AG20443 (cell line): ENCODE measurements at regions not wholly inside any gene's neighbourhood (a gene's known extent, or its start where the extent isn't known, plus 50 kb on each side); places are given as distances from the start of the nearest gene placed in this dataset.

ENCODE experiments used
- DNase-seq: peaks from one replicate; pipeline ENCODE4 v3.0.0; 2012; ENCODE audit warnings: low spot score, mixed read lengths

DNA sequence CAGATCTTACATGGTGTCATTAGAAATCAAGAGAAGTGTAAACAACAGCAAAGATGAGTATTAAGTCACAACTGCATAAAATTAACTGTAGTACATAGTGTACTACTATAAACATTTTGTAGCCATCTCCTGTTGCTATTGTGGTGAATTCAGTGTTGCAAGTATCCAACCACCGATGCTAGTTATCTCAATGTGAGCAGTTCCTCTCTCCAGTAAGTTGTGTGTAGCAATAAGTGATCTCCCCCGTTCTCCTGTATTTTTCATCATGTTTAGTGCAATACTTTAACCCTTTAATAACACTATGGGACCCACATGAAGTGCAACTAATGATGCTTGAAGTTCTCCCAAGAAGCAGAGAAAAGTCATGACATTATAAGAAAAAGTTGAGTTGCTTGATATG, 264.7 kb upstream of the KCNH8 start:
- DNase-seq, result no peak

DNA sequence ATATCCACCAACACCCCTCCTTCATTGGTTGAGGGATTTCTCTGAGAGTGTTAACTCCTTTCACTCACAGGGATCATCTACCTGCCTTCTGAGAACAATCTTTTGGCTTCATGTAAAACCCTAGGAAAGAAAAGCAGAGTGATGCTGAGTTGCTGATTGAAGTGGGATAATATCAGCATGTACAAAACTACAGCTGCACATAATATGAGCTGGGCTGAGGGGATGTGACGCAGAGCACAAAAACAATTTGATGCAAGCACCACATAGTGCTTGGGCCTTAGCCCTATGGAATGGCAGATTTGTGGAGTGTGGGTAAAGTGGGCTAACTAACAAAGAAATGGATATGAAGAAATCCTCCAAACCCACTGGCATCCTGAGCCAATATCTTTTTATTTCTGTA, 267.6 kb upstream of the KCNH8 start:
- no peak for DNase-seq

GRCh38 chr3:18872466-18872865, 275.8 kb upstream of the KCNH8 start:
- no peak for DNase-seq

- no peak for DNase-seq
These were observed 277.7 kb upstream of the KCNH8 start for GRCh38 chr3:18870642-18871041.

DNA sequence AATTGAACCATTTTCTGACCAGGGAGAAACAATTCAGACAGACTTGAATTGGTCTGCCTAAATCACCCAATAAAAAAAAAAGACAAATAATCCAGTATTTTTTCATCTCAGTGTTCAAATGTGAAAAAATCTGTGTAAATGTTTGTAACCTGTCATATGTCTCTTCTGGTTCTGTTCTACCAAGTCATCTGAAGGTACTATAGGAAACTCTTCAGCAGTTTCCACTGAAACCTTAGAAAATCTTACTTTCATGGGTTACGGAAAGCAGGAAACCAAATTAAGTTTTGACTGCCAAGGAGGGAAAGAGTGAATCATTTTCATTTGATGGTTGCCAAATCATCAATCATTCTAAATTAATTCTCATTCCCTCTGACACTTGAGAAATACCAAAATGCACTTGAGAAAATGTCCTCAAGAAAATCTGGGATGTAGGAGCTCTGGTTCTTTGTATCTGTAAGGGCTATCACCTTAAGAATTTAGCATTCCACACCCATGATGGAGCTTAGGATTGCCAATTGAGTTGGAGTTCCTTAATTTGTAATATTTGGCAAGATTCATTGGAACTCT, 278.2 kb upstream of the KCNH8 start:
- DNase-seq, result no peak

GRCh38 chr3:18868911-18869689, 279.2 kb upstream of the KCNH8 start:
- DNase-seq, result no peak

DNA sequence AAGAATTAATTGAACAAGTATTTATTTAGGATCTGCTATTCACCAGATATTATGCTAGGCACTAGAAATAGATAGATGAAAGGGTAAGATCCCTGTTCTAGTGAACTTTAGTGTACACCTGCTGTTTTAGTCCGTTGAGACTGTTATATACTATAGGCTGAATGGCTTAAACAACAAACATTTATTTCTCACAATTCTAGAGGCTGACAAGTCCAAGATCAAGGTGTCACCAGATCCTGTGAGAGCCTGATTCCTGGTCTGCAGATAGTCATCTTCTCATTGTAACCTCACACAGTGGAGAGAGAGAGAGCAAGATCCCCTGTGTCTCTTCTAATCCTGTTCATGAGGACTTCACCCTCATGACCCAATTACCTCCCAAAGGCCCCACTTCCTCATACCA, 281.4 kb upstream of the KCNH8 start:
- no peak for DNase-seq

DNA sequence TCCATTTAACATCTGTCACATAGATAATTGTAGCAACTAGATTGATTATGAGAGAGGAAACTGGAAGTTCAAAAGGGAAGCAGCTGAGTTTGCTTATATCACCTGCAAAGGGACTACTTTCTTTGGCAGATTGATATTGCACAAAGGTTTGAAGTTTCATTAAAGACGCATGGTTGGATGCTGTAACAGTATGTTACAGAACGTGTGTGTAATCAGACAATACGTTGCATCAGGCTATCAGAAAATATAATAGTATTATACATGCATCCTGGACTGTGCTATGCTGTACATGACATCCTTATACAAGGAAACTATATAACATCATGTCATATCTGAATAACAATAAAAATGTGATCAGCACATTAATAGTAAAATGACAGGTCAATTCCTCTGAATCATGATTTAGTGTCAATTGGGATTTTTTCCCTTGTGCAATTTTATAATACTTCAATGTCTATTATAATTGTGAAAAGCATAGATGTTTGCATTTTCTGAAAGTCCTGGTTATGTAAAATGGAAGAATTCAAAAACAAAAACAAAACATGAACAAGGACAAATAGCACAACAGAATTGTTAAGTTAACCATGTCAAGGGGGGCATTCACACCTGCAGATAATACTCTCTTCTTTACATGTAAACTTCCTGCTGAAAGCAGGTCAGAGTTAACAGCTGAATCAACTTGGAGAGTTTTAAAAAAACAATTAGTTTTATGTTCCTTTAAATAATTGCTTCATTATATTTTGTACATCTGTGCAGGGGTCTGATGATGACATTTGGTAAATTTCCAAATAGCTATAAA, 283.2 kb upstream of the KCNH8 start:
- no peak for DNase-seq

DNA sequence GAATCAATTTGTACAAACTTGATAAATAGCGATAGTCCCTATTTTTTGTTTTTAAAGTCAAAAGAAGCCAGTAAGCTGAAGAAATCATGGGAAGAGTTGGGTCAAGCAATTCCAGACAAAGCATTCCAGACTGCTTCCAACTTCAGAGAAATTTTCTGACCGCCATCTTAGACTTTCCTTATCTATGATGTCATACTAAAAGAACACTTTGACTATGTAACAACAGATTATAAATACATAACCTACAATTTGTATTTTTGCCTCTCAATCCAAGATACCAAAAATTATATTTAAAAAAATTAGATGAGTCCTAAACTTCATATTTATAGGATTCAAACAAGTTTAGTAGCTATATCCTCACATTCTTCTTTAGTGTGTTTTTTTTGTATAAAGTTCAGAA, 286.2 kb upstream of the KCNH8 start:
- no peak for DNase-seq

DNA sequence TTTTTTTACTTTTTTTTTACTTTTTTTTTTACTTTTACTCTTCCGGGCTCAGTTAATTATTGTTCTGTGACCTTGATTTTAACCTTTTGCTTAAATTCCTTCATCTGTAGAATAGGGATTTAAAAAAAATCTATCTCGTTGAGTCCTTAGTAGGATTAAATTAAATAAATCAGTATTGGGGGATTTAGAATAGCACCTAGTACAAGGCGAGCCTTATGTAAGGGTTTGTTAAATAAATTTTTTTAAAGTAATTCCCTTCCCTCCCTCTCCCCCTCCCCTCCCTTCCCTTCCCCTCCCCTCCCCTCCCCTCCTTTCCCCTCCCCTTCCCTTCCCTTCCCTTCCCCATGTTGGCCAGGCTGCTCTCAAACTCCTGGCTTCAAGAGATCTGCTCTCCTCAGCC, 287.2 kb upstream of the KCNH8 start:
- no peak for DNase-seq

DNA sequence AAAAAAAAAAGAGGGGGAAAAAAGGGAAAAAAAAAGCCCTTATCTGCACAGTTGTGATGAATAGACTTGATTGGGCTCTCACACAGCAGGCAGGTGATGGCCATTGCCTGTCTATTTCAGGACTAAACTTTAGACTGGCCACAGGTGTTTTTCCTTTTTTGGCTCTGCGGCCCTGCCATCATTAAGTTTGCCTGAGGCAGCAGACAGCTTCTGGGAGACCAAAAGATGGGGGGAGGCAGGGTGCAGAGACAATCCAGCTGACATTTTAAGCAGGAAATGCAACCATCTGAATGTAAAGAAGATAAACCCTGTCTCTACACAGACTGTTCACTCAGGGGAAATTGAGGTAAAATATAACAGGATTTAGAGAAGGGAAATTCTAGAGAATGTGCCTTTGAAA, 295.0 kb upstream of the KCNH8 start:
- DNase-seq, result no peak

GRCh38 chr3:18847583-18848197, 300.6 kb upstream of the KCNH8 start:
- DNase-seq, result no peak

- DNase-seq, result no peak
These were observed 304.3 kb upstream of the KCNH8 start for GRCh38 chr3:18843983-18844382.

DNA sequence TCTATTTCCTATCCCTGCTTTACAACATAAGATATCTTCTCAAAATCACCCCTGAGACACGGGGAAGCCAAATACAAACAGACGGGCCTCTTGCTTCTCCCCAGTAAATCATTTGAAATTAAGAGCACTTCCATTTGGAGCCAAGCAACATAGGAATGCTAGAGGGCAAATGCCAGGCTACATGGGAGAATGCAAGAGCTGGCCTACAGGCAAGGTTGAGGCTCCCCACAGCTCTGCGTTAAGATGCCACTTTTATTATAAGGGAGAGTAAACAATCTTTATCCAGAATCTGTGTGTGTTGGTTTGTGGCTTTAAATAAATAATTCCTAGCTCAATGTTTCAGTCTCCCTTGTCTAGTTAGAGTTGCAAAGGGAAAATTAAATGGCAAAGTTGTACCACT, 305.1 kb upstream of the KCNH8 start:
- DNase-seq, result no peak

- no peak for DNase-seq
These were observed 306.6 kb upstream of the KCNH8 start for GRCh38 chr3:18841422-18842343.

DNA sequence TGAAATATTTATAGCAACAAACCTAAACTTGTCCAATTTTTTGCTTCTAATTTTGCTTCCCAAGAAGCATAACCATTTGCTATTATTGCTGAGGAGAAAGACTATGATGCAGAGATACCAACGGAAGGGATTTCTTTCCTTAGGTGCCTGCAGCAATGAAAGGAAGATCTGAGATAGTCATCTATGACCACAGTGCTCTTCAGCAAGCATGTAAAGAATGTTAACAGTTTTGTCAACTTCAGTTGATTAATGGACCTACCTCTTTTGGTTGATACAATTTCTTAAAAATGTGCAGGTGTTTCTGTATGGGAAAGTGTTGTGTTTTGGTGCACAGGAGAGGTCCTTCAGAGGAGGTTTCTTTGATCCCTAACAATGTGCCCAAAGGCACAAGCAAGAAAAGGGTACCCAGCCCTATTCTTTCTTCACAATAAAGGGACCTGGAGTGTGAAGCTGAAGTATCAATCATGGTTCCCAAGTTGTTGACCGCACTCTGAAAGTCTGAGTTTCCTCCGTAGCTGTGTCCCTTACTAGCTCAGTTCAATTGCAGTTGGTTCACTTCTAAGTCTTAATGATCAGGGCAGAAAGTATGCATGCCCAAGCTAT, 307.7 kb upstream of the KCNH8 start:
- no peak for DNase-seq

DNA sequence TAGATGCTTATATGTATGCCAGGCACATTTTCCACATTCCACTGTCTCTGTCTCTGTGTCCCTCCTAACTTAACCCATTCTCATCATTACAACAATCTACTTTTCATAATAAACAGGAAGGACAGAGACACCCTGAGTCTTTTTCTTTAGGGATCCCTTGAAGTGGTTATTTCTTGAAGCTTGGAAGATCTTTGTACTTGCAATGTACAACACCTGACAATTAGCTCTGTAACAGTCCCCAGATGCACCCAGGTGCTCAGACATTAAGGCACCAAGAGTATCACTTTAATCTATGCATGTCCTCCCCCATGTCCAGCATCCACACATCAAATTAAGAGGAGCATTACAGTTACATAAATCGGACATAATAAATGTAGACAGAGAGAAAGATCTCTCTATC, 309.6 kb upstream of the KCNH8 start:
- DNase-seq, result no peak

DNA sequence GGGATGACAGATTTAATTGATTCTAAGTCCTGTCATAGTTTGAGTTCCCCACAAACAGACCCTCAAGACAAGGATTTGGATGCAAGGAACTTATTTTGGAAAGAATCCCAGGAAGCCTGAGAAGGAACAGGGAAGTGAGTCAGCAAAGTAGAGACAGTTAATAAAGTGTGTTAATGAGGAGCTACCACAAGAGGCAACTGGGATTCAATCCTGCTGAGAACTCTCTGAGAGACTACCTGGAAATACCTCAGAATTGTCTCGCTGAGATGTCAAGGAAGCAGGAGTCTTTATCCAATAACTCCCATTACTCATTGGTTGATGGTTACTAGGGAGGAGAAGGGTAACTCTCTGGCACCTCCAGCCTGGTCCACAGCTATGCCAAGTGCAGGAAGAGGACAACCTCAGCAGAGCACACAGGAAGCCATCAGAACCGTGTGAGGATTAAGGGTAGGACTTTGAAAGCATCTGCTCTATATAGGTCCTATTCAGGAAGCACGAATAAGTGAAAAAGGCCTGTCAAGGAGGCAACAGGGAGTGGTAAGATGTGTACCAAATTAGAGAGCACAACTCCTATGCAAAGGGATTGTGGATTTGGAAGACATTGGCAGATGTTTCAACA, 311.1 kb upstream of the KCNH8 start:
- no peak for DNase-seq

DNA sequence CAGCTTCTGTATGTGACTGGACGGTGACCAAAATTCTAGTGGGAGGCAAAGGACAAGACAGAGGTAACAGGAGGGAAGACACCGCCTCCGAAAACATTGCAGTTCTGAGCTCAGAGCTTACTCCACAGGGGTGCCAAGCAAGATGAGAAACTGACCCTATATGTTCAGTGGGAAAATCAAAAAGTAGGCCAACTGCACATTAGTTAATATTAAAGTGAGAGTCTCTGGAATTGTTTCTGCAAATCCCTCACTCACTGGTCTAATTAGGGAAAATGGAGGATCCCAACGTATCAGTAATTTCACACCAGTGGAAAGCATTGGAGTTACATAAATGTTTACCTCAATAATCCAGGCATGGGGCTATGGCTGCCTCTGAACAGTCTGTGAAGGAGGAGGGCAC, 313.3 kb upstream of the KCNH8 start:
- no peak for DNase-seq

GRCh38 chr3:18830087-18830486, 318.2 kb upstream of the KCNH8 start:
- no peak for DNase-seq

DNA sequence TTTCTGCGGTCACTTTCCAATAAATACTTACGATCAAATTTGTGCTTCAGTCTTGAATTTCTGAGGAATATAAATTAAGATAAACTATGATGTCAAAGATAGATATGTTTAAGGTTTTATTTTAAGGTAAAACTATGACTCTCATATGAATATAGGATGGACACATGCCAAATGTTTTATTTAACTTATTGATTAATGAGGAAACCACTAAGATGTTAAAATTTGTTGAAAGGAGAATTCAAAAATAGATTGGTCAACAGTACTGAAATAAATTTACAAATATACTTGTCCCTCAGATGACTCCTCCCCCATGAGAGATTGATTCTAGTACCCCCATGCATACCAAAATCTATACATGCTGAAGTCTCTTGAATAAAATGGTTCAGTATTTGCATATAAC, 319.7 kb upstream of the KCNH8 start:
- DNase-seq, result no peak
